WTC11 (cell line): ENCODE measurements at regions not wholly inside any gene's neighbourhood (a gene's known extent, or its start where the extent isn't known, plus 50 kb on each side); places are given as distances from the start of the nearest gene placed in this dataset.

Experiments
- ATF3 ChIP-seq: sonication (generic); formaldehyde crosslinking; conservative IDR thresholded peaks from 2 replicates; pipeline ENCODE4 v1.8.1; 2022; ENCODE audit warnings: mild to moderate bottlenecking, missing genetic modification reagents
- CTCF ChIP-seq: fragments of 200-600 bp; IDR thresholded peaks from 2 replicates; pipeline ENCODE4 v1.8.0; 2022; ENCODE audit warnings: antibody characterized with exemption
- FOXP4 ChIP-seq: sonication (generic); formaldehyde crosslinking; IDR thresholded peaks from 2 replicates; pipeline ENCODE4 v1.8.0; 2022; ENCODE audit warnings: mild to moderate bottlenecking, missing genetic modification reagents
- MAX ChIP-seq: sonication (generic); formaldehyde crosslinking; IDR thresholded peaks from 2 replicates; pipeline ENCODE4 v1.8.0; 2022; ENCODE audit warnings: mild to moderate bottlenecking, missing genetic modification reagents
- NR2C2 ChIP-seq: sonication (generic); formaldehyde crosslinking; IDR thresholded peaks from 2 replicates; pipeline ENCODE4 v1.8.0; 2022; ENCODE audit warnings: mild to moderate bottlenecking, missing genetic modification reagents
- SP1 ChIP-seq: sonication (generic); formaldehyde crosslinking; conservative IDR thresholded peaks from 2 replicates; pipeline ENCODE4 v1.8.1; 2022; ENCODE audit warnings: missing genetic modification reagents
- STAT6 ChIP-seq: sonication (generic); formaldehyde crosslinking; conservative IDR thresholded peaks from 2 replicates; pipeline ENCODE4 v1.8.1; 2023; ENCODE audit warnings: mild to moderate bottlenecking, low read depth, missing genetic modification reagents, moderate library complexity
- TCF7 ChIP-seq: sonication (generic); formaldehyde crosslinking; IDR thresholded peaks from 2 replicates; pipeline ENCODE4 v1.8.0; 2022; ENCODE audit warnings: mild to moderate bottlenecking, low read depth, missing genetic modification reagents, moderate library complexity
- ZNF263 ChIP-seq: sonication (generic); formaldehyde crosslinking; IDR thresholded peaks from 2 replicates; pipeline ENCODE4 v1.8.1; 2022; ENCODE audit warnings: low read depth, mild to moderate bottlenecking, moderate library complexity, missing genetic modification reagents

- TF ChIP-seq CTCF = no peak
- no peak for TF ChIP-seq ATF3 (CRISPR knock-in tag)
- no peak for TF ChIP-seq FOXP4 (CRISPR knock-in tag)
- no peak for TF ChIP-seq ZNF263
- no peak for TF ChIP-seq NR2C2
- TF ChIP-seq SP1 (CRISPR knock-in tag) = no peak
- no peak for TF ChIP-seq MAX
- no peak for TF ChIP-seq STAT6
- TF ChIP-seq TCF7 (CRISPR knock-in tag) = no peak
Measured at GRCh38 chr7:19964246-19964645, 190.8 kb upstream of the TMEM196 start.
